Neutrophil (primary cell): ENCODE measurements at regions not wholly inside any gene's neighbourhood (a gene's known extent, or its start where the extent isn't known, plus 50 kb on each side); places are given as distances from the start of the nearest gene placed in this dataset.
"Not testable (repeated sequence)": the region's sequence is repeated elsewhere in the genome, so short reads cannot be mapped to it uniquely, and the experiment has no call there.

Experiments
- H3K27ac ChIP-seq: fragments of 200-600 bp; sonication (generic); 2 replicates; pipeline ENCODE4 v1.5.1; 2016; ENCODE audit warnings: mild to moderate bottlenecking, moderate library complexity
- H3K27me3 ChIP-seq: fragments of 200-600 bp; sonication (generic); 2 replicates; pipeline ENCODE4 v1.6.0; 2016; ENCODE audit warnings: mild to moderate bottlenecking
- H3K36me3 ChIP-seq: fragments of 200-600 bp; sonication (generic); 2 replicates; pipeline ENCODE4 v1.5.1; 2017
- H3K4me1 ChIP-seq, 2 experiments: fragments of 200-600 bp in 1 of 2; sonication (generic) in 1 of 2; 1 replicate in 1 of 2; 2 replicates in 1 of 2; pipeline versions ENCODE4 v1.5.1 to v1.6.1; 2013 to 2016; ENCODE audit warnings: low read depth in 1 of 2, low read length in 1 of 2, mild to moderate bottlenecking in 1 of 2, moderate library complexity in 1 of 2; ENCODE audit not compliant: control insufficient read depth in 1 of 2, insufficient read depth in 1 of 2
- H3K4me3 ChIP-seq, 2 experiments: fragments of 200-600 bp in 1 of 2; sonication (generic) in 1 of 2; 1 replicate in 1 of 2; 2 replicates in 1 of 2; pipeline ENCODE4 v1.5.1; 2013 to 2016; ENCODE audit warnings: low read depth in 1 of 2, low read length in 1 of 2, mild to moderate bottlenecking in 1 of 2, moderate library complexity in 1 of 2
- H3K9me3 ChIP-seq: fragments of 200-600 bp; sonication (generic); 2 replicates; pipeline ENCODE4 v1.5.1; 2016
- CTCF ChIP-seq: fragments of 200-600 bp; sonication (generic); IDR thresholded peaks from 2 replicates; pipeline ENCODE4 v1.5.1; 2016; ENCODE audit warnings: antibody characterized with exemption

- no peak overlapping the region for H3K4me3 ChIP-seq
Observed at GRCh38 chr7:17103984-17104383, 194.5 kb upstream of the AHR start.

GRCh38 chr7:17104419-17104818, 194.0 kb upstream of the AHR start:
- H3K9me3 ChIP-seq, result no peaks in the 10 kb centered on the region
- no peaks in the 10 kb centered on the region for H3K4me1 ChIP-seq
- H3K27ac ChIP-seq, result no peak overlapping the region
- no peaks in the 10 kb centered on the region for H3K36me3 ChIP-seq
- TF ChIP-seq CTCF, result no peak
- H3K27me3 ChIP-seq, result no peaks in the 10 kb centered on the region
- no peak overlapping the region for H3K4me3 ChIP-seq

More at GRCh38 chr7:17103984-17104383, 194.5 kb upstream of the AHR start:
- no peak overlapping the region for H3K27ac ChIP-seq
- H3K36me3 ChIP-seq, result no peaks in the 10 kb centered on the region
- TF ChIP-seq CTCF, result no peak
- no peaks in the 10 kb centered on the region for H3K9me3 ChIP-seq
- H3K4me1 ChIP-seq, result no peaks in the 10 kb centered on the region
- no peaks in the 10 kb centered on the region for H3K27me3 ChIP-seq

- no peak for TF ChIP-seq CTCF
Observed at GRCh38 chr7:17105701-17106100, 192.8 kb upstream of the AHR start.

GRCh38 chr7:17108049-17108584, 190.3 kb upstream of the AHR start:
- Histone ChIP-seq H3K36me3 (no peaks in the 10 kb centered on the region), H3K27me3 (no peaks in the 10 kb centered on the region), H3K4me3 (no peak overlapping the region), H3K9me3 (no peaks in the 10 kb centered on the region), H3K4me1 (no peaks in the 10 kb centered on the region), H3K27ac (no peak overlapping the region)
- no peak for TF ChIP-seq CTCF

More at GRCh38 chr7:17105701-17106100, 192.8 kb upstream of the AHR start:
- Histone ChIP-seq H3K4me3 (no peak overlapping the region), H3K27ac (no peak overlapping the region), H3K27me3 (no peaks in the 10 kb centered on the region), H3K36me3 (no peaks in the 10 kb centered on the region), H3K4me1 (no peaks in the 10 kb centered on the region), H3K9me3 (no peaks in the 10 kb centered on the region)

- Histone ChIP-seq H3K4me1 (no peaks in the 10 kb centered on the region), H3K27me3 (no peaks in the 10 kb centered on the region), H3K4me3 (no peak overlapping the region), H3K9me3 (no peaks in the 10 kb centered on the region), H3K36me3 (no peaks in the 10 kb centered on the region), H3K27ac (no peak overlapping the region)
- TF ChIP-seq CTCF, result no peak
Observed at GRCh38 chr7:17109020-17109419, 189.4 kb upstream of the AHR start.

- not testable (repeated sequence) for H3K36me3 ChIP-seq, H3K9me3 ChIP-seq, H3K4me3 ChIP-seq, H3K4me1 ChIP-seq, H3K27ac ChIP-seq, H3K27me3 ChIP-seq
Observed at GRCh38 chr7:17113770-17114169, 184.7 kb upstream of the AHR start.
